ENCODE measurements at regions not wholly inside any gene's neighbourhood (a gene's known extent, or its start where the extent isn't known, plus 50 kb on each side); places are given as distances from the start of the nearest gene placed in this dataset.

DNA sequence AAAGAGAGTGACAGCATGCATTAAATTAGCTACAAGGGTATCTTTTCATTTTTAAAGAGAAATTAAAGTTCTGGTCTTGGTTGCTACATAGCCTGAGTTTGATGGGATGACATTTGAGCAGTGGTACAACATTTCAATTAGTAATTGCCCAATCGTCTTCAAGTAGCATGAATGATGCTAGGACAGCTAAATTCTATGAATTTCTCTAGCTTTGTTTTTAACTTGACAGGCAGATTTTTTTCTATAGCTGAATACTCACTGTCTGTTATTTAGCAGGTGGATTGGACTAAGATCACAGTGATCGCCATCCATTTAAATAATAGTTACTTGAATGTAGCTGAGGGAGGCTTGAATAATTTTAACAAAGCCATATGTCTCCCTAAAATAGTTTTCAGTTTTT lies 162.2 kb downstream of the OXSM start:
- TF ChIP-seq, protein P1, sequence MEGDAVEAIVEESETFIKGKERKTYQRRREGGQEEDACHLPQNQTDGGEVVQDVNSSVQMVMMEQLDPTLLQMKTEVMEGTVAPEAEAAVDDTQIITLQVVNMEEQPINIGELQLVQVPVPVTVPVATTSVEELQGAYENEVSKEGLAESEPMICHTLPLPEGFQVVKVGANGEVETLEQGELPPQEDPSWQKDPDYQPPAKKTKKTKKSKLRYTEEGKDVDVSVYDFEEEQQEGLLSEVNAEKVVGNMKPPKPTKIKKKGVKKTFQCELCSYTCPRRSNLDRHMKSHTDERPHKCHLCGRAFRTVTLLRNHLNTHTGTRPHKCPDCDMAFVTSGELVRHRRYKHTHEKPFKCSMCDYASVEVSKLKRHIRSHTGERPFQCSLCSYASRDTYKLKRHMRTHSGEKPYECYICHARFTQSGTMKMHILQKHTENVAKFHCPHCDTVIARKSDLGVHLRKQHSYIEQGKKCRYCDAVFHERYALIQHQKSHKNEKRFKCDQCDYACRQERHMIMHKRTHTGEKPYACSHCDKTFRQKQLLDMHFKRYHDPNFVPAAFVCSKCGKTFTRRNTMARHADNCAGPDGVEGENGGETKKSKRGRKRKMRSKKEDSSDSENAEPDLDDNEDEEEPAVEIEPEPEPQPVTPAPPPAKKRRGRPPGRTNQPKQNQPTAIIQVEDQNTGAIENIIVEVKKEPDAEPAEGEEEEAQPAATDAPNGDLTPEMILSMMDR (IDR thresholded peaks at IDR 0.05), result no peak
- no peak for TF ChIP-seq EZH2 (IDR thresholded peaks at IDR 0.05)
